ENCODE measurements at regions not wholly inside any gene's neighbourhood (a gene's known extent, or its start where the extent isn't known, plus 50 kb on each side); places are given as distances from the start of the nearest gene placed in this dataset.

- DNase-seq (ENCODE audit: low spot score) = no peak
- no peak for TF ChIP-seq CTCF (IDR thresholded peaks at IDR 0.05)
- no peak for ATAC-seq (ENCODE audit: insufficient number of reproducible peaks, low FRiP score, low read depth)
Measured at GRCh38 chr7:52794621-52795020, 240.8 kb upstream of the POM121L12 start.

GRCh38 chr7:52791176-52791700 is 244.2 kb upstream of the POM121L12 start:
- H3K27me3 ChIP-seq (replicated peaks; ENCODE audit: insufficient read depth) = no peaks in the 10 kb centered on the region
- no peak for TF ChIP-seq CTCF (IDR thresholded peaks at IDR 0.05)
- no peaks in the 10 kb centered on the region for H3K36me3 ChIP-seq
- no peak overlapping the region for H3K4me3 ChIP-seq
- no peaks in the 10 kb centered on the region for H3K4me1 ChIP-seq (ENCODE audit: control insufficient read depth in 1 of 2, low read depth in 2 of 2)
- ATAC-seq (ENCODE audit: insufficient number of reproducible peaks, low FRiP score, low read depth) (no peak), DNase-seq (ENCODE audit: low spot score) (no peak)
- no peak overlapping the region for H3K27ac ChIP-seq
- H3K9me3 ChIP-seq = no peaks in the 10 kb centered on the region

More at GRCh38 chr7:52794621-52795020, 240.8 kb upstream of the POM121L12 start:
- no peak overlapping the region for H3K4me3 ChIP-seq
- no peaks in the 10 kb centered on the region for H3K36me3 ChIP-seq
- no peak overlapping the region for H3K27ac ChIP-seq
- H3K4me1 ChIP-seq (ENCODE audit: control insufficient read depth in 1 of 2, low read depth in 2 of 2) = no peaks in the 10 kb centered on the region
- no peaks in the 10 kb centered on the region for H3K27me3 ChIP-seq (replicated peaks; ENCODE audit: insufficient read depth)
- H3K9me3 ChIP-seq = no peaks in the 10 kb centered on the region

GRCh38 chr7:52786174-52786573 is 249.3 kb upstream of the POM121L12 start:
- no peak for TF ChIP-seq CTCF (IDR thresholded peaks at IDR 0.05)
- DNase-seq (ENCODE audit: low spot score) (no peak), ATAC-seq (ENCODE audit: insufficient number of reproducible peaks, low FRiP score, low read depth) (no peak)

GRCh38 chr7:52782348-52782747 is 253.1 kb upstream of the POM121L12 start:
- Histone ChIP-seq H3K27ac (no peak overlapping the region), H3K27me3 (replicated peaks; ENCODE audit: insufficient read depth) (no peaks in the 10 kb centered on the region), H3K4me1 (ENCODE audit: control insufficient read depth in 1 of 2, low read depth in 2 of 2) (no peaks in the 10 kb centered on the region), H3K9me3 (peaks cover 4% of the 10 kb centered on the region), H3K4me3 (no peak overlapping the region), H3K36me3 (no peaks in the 10 kb centered on the region)
- ATAC-seq (ENCODE audit: insufficient number of reproducible peaks, low FRiP score, low read depth) (no peak), DNase-seq (ENCODE audit: low spot score) (no peak)
- TF ChIP-seq CTCF (IDR thresholded peaks at IDR 0.05) = no peak

More at GRCh38 chr7:52786174-52786573, 249.3 kb upstream of the POM121L12 start:
- no peaks in the 10 kb centered on the region for H3K36me3 ChIP-seq
- H3K27ac ChIP-seq = no peak overlapping the region
- no peak overlapping the region for H3K4me3 ChIP-seq
- no peaks in the 10 kb centered on the region for H3K9me3 ChIP-seq
- H3K27me3 ChIP-seq (replicated peaks; ENCODE audit: insufficient read depth) = no peaks in the 10 kb centered on the region
- no peaks in the 10 kb centered on the region for H3K4me1 ChIP-seq (ENCODE audit: control insufficient read depth in 1 of 2, low read depth in 2 of 2)

- no peaks in the 10 kb centered on the region for H3K36me3 ChIP-seq
- no peak for DNase-seq (ENCODE audit: low spot score)
- H3K27ac ChIP-seq = no peak overlapping the region
- peaks cover 0 to 2% of the 10 kb centered on the region in 2 donors for H3K4me1 ChIP-seq (ENCODE audit: control insufficient read depth in 1 of 2, low read depth in 2 of 2)
- ATAC-seq (ENCODE audit: insufficient number of reproducible peaks, low FRiP score, low read depth) = no peak
- H3K27me3 ChIP-seq (replicated peaks; ENCODE audit: insufficient read depth) = no peaks in the 10 kb centered on the region
- no peak overlapping the region for H3K4me3 ChIP-seq
- no peak for TF ChIP-seq CTCF (IDR thresholded peaks at IDR 0.05)
- peaks cover 4% of the 10 kb centered on the region for H3K9me3 ChIP-seq
Measured at GRCh38 chr7:52781250-52781649, 254.2 kb upstream of the POM121L12 start.
